Thoracic aorta (tissue), 2 donors: ENCODE measurements at regions not wholly inside any gene's neighbourhood (a gene's known extent, or its start where the extent isn't known, plus 50 kb on each side); places are given as distances from the start of the nearest gene placed in this dataset.

Experiments used
- ATAC-seq: fragments of 150-250 bp; one replicate; pipeline ENCODE4 v1.8.0; 2017; ENCODE audit warnings: low read depth; ENCODE audit not compliant: insufficient number of reproducible peaks, low FRiP score
- DNase-seq: peaks from one replicate; pipeline ENCODE4 v3.0.0-alpha.2; 2020; ENCODE audit warnings: low spot score
- H3K27ac ChIP-seq, 2 donors: fragments of 200-600 bp; sonication (generic); 1 replicate in 1 of 2; 2 replicates in 1 of 2; pipeline ENCODE4 v1.5.1; 2016; ENCODE audit warnings: mild to moderate bottlenecking in 2 of 2, moderate library complexity in 2 of 2
- H3K27me3 ChIP-seq: fragments of 200-600 bp; sonication (generic); replicated peaks from 2 replicates; pipeline ENCODE4 v1.6.0; 2016; ENCODE audit warnings: mild to moderate bottlenecking; ENCODE audit not compliant: insufficient read depth
- H3K36me3 ChIP-seq: fragments of 200-600 bp; sonication (generic); one replicate; pipeline ENCODE4 v1.5.1; 2016
- H3K4me1 ChIP-seq, 2 donors: fragments of 200-600 bp; sonication (generic); 1 replicate in 1 of 2; 2 replicates in 1 of 2; pipeline versions ENCODE4 v1.5.1 to v1.6.0; 2016; ENCODE audit warnings: low read depth in 2 of 2, mild to moderate bottlenecking in 1 of 2; ENCODE audit not compliant: control insufficient read depth in 1 of 2
- H3K4me3 ChIP-seq: fragments of 200-600 bp; sonication (generic); 2 replicates; pipeline ENCODE4 v1.5.1; 2016; ENCODE audit warnings: mild to moderate bottlenecking
- H3K9me3 ChIP-seq: fragments of 200-600 bp; sonication (generic); 2 replicates; pipeline ENCODE4 v1.5.1; 2016
- CTCF ChIP-seq: fragments of 200-600 bp; sonication (generic); IDR thresholded peaks from one replicate; pipeline ENCODE4 v1.5.1; 2019; ENCODE audit warnings: antibody characterized with exemption

GRCh38 chr3:24730173-24730572 lies 235.5 kb upstream of the THRB start:
- ATAC-seq, result no peak
- no peak for TF ChIP-seq CTCF
- no peak overlapping the region for H3K4me3 ChIP-seq
- H3K4me1 ChIP-seq, result no peaks in the 10 kb centered on the region
- no peaks in the 10 kb centered on the region for H3K9me3 ChIP-seq
- no peaks in the 10 kb centered on the region for H3K36me3 ChIP-seq
- no peak overlapping the region for H3K27ac ChIP-seq
- no peak for DNase-seq
- H3K27me3 ChIP-seq, result no peaks in the 10 kb centered on the region

- no peak for ATAC-seq
- TF ChIP-seq CTCF, result no peak
- no peaks in the 10 kb centered on the region for H3K9me3 ChIP-seq
Observed at GRCh38 chr3:24734019-24734418, 239.4 kb upstream of the THRB start.

GRCh38 chr3:24736701-24737100 lies 242.1 kb upstream of the THRB start:
- Histone ChIP-seq H3K9me3 (no peaks in the 10 kb centered on the region), H3K27ac (no peak overlapping the region), H3K4me1 (no peaks in the 10 kb centered on the region), H3K27me3 (no peaks in the 10 kb centered on the region), H3K4me3 (no peak overlapping the region), H3K36me3 (no peaks in the 10 kb centered on the region)
- ATAC-seq (no peak), DNase-seq (no peak)
- TF ChIP-seq CTCF, result no peak

More at GRCh38 chr3:24734019-24734418, 239.4 kb upstream of the THRB start:
- Histone ChIP-seq H3K27ac (no peak overlapping the region), H3K4me3 (no peak overlapping the region), H3K36me3 (no peaks in the 10 kb centered on the region), H3K4me1 (no peaks in the 10 kb centered on the region), H3K27me3 (no peaks in the 10 kb centered on the region)
- DNase-seq, result no peak

- no peaks in the 10 kb centered on the region for H3K9me3 ChIP-seq
- no peak for TF ChIP-seq CTCF
Observed at GRCh38 chr3:24740326-24740725, 245.7 kb upstream of the THRB start.

GRCh38 chr3:24741506-24741905 lies 246.9 kb upstream of the THRB start:
- H3K9me3 ChIP-seq, result no peaks in the 10 kb centered on the region
- TF ChIP-seq CTCF, result no peak
- H3K4me3 ChIP-seq, result no peak overlapping the region
- no peak overlapping the region for H3K27ac ChIP-seq
- no peak for DNase-seq
- no peaks in the 10 kb centered on the region for H3K36me3 ChIP-seq
- no peaks in the 10 kb centered on the region for H3K27me3 ChIP-seq
- ATAC-seq, result no peak
- no peaks in the 10 kb centered on the region for H3K4me1 ChIP-seq

More at GRCh38 chr3:24740326-24740725, 245.7 kb upstream of the THRB start:
- Histone ChIP-seq H3K4me1 (no peaks in the 10 kb centered on the region), H3K27ac (no peak overlapping the region), H3K36me3 (no peaks in the 10 kb centered on the region), H3K27me3 (no peaks in the 10 kb centered on the region), H3K4me3 (no peak overlapping the region)
- no peak for ATAC-seq
- DNase-seq, result no peak
